GM12864 (cell line): ENCODE measurements at regions not wholly inside any gene's neighbourhood (a gene's known extent, or its start where the extent isn't known, plus 50 kb on each side); places are given as distances from the start of the nearest gene placed in this dataset.

Experiments used
- DNase-seq: peaks from one replicate; pipeline ENCODE4 v3.0.0-alpha.2; 2011; ENCODE audit warnings: low read depth
- H3K4me3 ChIP-seq: 2 replicates; pipeline ENCODE4 v1.5.1; 2011; ENCODE audit warnings: mild to moderate bottlenecking, low read depth, low read length, control low read depth
- TF ChIP-seq, protein P1 (sequence below): IDR thresholded peaks from 2 replicates; pipeline ENCODE4 v1.5.1; 2011; ENCODE audit warnings: low read depth, mild to moderate bottlenecking, moderate library complexity, low read length, control low read depth, inconsistent platforms; ENCODE audit errors: missing control alignments

DNA sequence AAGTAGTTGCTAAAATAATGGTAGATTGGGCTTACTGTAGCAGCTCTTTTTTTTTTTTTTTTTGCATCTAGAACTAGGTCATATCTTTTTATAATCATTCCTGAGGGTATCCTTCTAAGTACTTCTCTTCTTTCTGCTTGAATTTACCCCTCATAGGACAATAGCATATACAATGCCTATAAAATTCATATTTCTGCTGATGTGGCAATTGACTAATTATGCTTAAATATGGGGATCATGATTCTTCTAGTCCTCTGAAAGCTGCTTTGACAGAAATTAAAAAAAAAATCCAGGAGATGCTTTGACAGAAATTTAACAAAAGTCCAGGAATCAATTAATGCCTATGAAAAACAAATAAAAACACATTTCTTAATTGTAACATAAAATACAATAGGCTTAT lies 358.4 kb downstream of the CCDC85A start:
- TF ChIP-seq, protein P1, sequence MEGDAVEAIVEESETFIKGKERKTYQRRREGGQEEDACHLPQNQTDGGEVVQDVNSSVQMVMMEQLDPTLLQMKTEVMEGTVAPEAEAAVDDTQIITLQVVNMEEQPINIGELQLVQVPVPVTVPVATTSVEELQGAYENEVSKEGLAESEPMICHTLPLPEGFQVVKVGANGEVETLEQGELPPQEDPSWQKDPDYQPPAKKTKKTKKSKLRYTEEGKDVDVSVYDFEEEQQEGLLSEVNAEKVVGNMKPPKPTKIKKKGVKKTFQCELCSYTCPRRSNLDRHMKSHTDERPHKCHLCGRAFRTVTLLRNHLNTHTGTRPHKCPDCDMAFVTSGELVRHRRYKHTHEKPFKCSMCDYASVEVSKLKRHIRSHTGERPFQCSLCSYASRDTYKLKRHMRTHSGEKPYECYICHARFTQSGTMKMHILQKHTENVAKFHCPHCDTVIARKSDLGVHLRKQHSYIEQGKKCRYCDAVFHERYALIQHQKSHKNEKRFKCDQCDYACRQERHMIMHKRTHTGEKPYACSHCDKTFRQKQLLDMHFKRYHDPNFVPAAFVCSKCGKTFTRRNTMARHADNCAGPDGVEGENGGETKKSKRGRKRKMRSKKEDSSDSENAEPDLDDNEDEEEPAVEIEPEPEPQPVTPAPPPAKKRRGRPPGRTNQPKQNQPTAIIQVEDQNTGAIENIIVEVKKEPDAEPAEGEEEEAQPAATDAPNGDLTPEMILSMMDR = no peak
- DNase-seq = no peak
- no peak overlapping the region for H3K4me3 ChIP-seq

DNA sequence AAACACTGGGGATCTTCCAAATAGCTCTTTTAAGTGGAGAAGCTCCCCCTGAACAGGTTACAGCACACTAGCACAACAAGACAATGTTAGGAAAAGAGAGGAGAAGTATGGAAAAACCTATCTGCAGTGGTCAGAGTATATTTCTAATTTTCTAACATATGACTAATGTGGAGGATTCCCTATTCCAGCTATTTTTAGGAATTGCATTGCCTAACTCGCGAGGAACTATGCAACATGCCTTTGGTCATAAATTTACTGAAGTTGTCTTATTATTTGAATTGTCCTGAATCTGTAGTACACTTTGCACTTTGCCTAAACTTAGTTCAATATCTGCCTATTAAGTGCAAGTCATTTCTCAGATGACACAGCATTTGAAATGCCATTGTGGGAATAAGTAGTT lies 381.4 kb downstream of the CCDC85A start:
- TF ChIP-seq, protein P1 = no peak
- DNase-seq = no peak
- H3K4me3 ChIP-seq = no peak overlapping the region

DNA sequence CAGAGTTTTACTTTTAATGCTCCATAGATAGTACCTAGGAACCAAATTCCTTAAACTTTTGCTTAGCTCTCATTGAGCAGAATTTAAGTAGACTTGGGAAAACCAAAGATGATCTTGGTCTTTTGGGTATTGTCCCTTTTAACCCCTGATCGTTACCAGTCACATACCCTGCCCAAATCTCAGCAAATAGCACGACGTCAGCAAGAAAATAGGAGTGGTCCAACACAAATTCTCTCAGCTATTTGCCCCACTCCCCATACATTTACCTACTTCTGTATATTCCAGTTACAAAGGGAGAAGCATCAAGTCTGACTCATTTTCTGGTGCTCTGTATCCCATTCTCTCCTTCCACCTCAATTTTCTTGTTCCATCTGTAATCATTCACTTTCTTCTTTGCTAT lies 387.3 kb downstream of the CCDC85A start:
- H3K4me3 ChIP-seq = no peak overlapping the region
- no peak for DNase-seq
- TF ChIP-seq, protein P1 = no peak

DNA sequence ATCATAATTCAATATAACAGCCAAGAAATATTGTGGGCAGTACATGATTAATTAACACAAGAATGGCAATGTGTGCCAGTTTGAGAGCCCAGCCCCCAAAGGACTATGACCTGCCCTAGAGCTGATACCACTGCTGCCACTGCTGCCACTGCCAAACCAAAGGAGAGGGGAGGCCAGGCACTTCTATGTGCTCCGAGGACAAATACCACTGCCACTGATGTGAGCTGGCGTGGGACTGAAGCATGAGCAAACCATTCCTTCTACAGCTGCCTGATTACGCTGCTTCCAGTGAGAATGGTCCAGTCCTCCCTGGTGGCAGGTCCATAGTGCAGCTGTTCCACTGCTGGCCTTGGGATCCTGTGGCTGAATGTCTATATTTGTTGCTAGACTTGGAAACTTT lies 392.2 kb downstream of the CCDC85A start:
- TF ChIP-seq, protein P1 = no peak
- no peak overlapping the region for H3K4me3 ChIP-seq
- no peak for DNase-seq

DNA sequence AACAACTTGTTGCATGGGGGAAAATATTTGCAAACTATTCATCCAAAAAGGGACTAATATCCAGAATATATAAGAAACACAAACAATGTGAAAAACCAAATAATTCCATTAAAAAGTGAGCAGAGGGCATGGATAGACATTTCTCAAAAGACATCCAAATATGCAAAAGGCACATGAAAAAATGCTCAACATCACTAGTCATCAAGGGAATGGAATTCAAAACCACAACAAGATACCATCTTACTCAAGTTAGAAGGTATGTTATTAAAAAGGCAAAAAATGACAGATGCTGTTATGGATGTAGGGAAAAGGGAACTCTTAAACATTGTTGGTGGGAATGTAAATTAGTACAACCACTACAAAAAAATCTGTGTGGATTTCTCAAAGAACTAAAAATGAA lies 396.5 kb downstream of the CCDC85A start:
- no peak for DNase-seq
- TF ChIP-seq, protein P1 = no peak

DNA sequence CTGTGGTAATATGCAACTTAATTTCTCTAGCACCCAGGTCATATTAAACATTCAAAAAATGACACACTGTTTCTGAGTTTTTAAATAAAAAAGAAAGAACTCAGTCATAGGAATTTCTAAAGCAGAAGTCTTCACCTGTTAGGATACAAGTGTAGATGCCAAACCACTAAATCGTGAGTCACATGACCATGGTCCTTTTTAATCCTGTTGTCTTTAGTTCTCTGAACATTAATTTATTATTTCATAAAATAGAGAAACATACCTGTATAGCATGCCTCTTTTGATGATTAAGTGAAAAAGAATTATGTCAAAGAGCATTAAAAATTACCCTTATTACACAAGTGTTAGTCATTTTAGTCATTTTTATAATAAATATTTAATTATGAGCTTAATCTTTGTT lies 398.8 kb downstream of the CCDC85A start:
- no peak for DNase-seq
- TF ChIP-seq, protein P1 = no peak

More for the DNA sequence above, 396.5 kb downstream of the CCDC85A start:
- H3K4me3 ChIP-seq = no peak overlapping the region

DNA sequence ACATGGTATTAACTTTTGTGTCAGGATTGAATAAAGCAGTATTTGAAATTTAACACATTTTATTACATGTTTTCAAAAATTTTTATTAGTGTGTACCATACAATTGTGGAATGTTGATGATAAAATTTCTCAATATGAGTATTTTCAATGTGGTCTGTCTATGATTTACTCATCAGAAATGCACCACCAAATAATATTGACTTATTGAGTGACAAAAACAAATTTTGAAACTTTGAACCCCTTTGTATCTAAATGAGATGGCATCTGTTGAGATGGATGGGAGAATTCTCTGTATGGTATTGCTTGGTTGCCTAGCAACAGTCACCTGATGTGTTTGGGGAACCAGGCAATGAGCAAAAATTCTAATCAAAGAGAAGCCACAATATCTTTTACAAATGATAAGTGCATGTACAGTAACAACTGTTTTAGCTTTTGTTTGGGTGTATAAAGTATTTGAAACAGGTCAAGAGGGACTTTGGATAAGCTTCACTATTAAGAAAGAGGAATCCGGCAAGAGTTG lies 400.1 kb downstream of the CCDC85A start:
- H3K4me3 ChIP-seq = no peak overlapping the region
- no peak for DNase-seq

More for the DNA sequence above, 398.8 kb downstream of the CCDC85A start:
- no peak overlapping the region for H3K4me3 ChIP-seq

More for the DNA sequence above, 400.1 kb downstream of the CCDC85A start:
- TF ChIP-seq, protein P1 = no peak
